Liver (tissue), 3 donors: ENCODE measurements at regions not wholly inside any gene's neighbourhood (a gene's known extent, or its start where the extent isn't known, plus 50 kb on each side); places are given as distances from the start of the nearest gene placed in this dataset.

Source experiments
- FOXA1 ChIP-seq: IDR thresholded peaks from 2 replicates; pipeline ENCODE4 v1.6.1; 2016; ENCODE audit warnings: antibody characterized with exemption
- GABPA ChIP-seq, 2 donors: IDR thresholded peaks in 1 of 2; conservative IDR thresholded peaks in 1 of 2; 2 replicates each; pipeline ENCODE4 v1.6.1; 2016; ENCODE audit warnings: antibody characterized with exemption in 2 of 2, mild to moderate bottlenecking in 1 of 2, moderate library complexity in 1 of 2
- HNF4A ChIP-seq, 2 donors: conservative IDR thresholded peaks; 2 replicates each; pipeline ENCODE4 v1.6.1; 2016; ENCODE audit warnings: antibody characterized with exemption in 2 of 2, mild to moderate bottlenecking in 2 of 2
- HNF4G ChIP-seq: IDR thresholded peaks from 2 replicates; pipeline ENCODE4 v1.6.1; 2016; ENCODE audit warnings: antibody characterized with exemption
- YY1 ChIP-seq: IDR thresholded peaks from 2 replicates; pipeline ENCODE4 v1.6.1; 2016; ENCODE audit warnings: antibody characterized with exemption, mild to moderate bottlenecking
- TF ChIP-seq, protein P1 (sequence below): fragments of 150-350 bp; IDR thresholded peaks from 2 replicates; pipeline ENCODE4 v1.5.1; 2017; ENCODE audit warnings: improper control_type of control experiment, low read depth, low read length; ENCODE audit not compliant: missing input control
- TF ChIP-seq, protein P2 (sequence below): IDR thresholded peaks from 2 replicates; pipeline ENCODE4 v1.6.1; 2016; ENCODE audit warnings: antibody characterized with exemption, mild to moderate bottlenecking
- donor health status: healthy.
- donor health status: healthy.

DNA sequence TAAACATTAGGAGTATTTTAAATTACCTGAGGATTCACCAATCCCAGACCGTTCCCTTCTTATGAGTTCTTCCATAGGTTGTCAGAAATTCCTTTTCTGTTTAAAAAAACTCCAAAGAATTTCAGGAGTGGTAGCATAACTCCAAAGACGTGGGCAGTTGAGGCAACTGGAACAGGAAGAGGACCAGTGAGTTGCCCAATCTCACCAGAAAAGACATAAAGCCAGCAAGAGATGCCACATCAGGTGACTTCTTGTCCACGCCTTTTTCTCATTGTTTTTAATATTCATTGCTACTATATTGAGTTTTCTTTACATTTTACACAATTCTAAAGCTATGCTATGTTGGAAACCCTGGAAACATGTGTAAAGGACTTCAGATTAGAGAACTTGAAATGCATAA is 88.1 kb upstream of the JAK1 start:
- TF ChIP-seq, protein P1, sequence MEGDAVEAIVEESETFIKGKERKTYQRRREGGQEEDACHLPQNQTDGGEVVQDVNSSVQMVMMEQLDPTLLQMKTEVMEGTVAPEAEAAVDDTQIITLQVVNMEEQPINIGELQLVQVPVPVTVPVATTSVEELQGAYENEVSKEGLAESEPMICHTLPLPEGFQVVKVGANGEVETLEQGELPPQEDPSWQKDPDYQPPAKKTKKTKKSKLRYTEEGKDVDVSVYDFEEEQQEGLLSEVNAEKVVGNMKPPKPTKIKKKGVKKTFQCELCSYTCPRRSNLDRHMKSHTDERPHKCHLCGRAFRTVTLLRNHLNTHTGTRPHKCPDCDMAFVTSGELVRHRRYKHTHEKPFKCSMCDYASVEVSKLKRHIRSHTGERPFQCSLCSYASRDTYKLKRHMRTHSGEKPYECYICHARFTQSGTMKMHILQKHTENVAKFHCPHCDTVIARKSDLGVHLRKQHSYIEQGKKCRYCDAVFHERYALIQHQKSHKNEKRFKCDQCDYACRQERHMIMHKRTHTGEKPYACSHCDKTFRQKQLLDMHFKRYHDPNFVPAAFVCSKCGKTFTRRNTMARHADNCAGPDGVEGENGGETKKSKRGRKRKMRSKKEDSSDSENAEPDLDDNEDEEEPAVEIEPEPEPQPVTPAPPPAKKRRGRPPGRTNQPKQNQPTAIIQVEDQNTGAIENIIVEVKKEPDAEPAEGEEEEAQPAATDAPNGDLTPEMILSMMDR = no peak
- TF ChIP-seq YY1 (no peak), FOXA1 (no peak), HNF4G (no peak), HNF4A (conservative IDR thresholded peaks at IDR 0.05) (no peak), GABPA (IDR thresholded peaks at IDR 0.05 in 1 of 2, conservative IDR thresholded peaks at IDR 0.05 in 1 of 2) (no peak)
- TF ChIP-seq, protein P2, sequence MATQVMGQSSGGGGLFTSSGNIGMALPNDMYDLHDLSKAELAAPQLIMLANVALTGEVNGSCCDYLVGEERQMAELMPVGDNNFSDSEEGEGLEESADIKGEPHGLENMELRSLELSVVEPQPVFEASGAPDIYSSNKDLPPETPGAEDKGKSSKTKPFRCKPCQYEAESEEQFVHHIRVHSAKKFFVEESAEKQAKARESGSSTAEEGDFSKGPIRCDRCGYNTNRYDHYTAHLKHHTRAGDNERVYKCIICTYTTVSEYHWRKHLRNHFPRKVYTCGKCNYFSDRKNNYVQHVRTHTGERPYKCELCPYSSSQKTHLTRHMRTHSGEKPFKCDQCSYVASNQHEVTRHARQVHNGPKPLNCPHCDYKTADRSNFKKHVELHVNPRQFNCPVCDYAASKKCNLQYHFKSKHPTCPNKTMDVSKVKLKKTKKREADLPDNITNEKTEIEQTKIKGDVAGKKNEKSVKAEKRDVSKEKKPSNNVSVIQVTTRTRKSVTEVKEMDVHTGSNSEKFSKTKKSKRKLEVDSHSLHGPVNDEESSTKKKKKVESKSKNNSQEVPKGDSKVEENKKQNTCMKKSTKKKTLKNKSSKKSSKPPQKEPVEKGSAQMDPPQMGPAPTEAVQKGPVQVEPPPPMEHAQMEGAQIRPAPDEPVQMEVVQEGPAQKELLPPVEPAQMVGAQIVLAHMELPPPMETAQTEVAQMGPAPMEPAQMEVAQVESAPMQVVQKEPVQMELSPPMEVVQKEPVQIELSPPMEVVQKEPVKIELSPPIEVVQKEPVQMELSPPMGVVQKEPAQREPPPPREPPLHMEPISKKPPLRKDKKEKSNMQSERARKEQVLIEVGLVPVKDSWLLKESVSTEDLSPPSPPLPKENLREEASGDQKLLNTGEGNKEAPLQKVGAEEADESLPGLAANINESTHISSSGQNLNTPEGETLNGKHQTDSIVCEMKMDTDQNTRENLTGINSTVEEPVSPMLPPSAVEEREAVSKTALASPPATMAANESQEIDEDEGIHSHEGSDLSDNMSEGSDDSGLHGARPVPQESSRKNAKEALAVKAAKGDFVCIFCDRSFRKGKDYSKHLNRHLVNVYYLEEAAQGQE = no peak
